Endothelial cell (in vitro differentiated cells): ENCODE measurements at regions not wholly inside any gene's neighbourhood (a gene's known extent, or its start where the extent isn't known, plus 50 kb on each side); places are given as distances from the start of the nearest gene placed in this dataset.
"Not testable (repeated sequence)": the region's sequence is repeated elsewhere in the genome, so short reads cannot be mapped to it uniquely, and the experiment has no call there.

Experiments
- DNase-seq: peaks from one replicate; pipeline ENCODE4 v3.0.0; 2021; ENCODE audit warnings: low spot score
- H3K27ac Mint-ChIP-seq: one replicate; pipeline ENCODE4 v1.8.0; 2021; ENCODE audit warnings: mixed read lengths, inconsistent platforms; ENCODE audit not compliant: unreplicated experiment
- H3K27me3 Mint-ChIP-seq: one replicate; pipeline ENCODE4 v1.8.0; 2021; ENCODE audit warnings: mild to moderate bottlenecking, moderate library complexity, mixed read lengths, inconsistent platforms; ENCODE audit not compliant: unreplicated experiment
- H3K36me3 Mint-ChIP-seq: one replicate; pipeline ENCODE4 v1.8.0; 2021; ENCODE audit warnings: mild to moderate bottlenecking, low read depth, mixed read lengths, inconsistent platforms; ENCODE audit not compliant: unreplicated experiment
- H3K4me1 Mint-ChIP-seq: one replicate; pipeline ENCODE4 v1.8.0; 2021; ENCODE audit warnings: mild to moderate bottlenecking, mixed read lengths, inconsistent platforms; ENCODE audit not compliant: unreplicated experiment
- H3K4me3 Mint-ChIP-seq: one replicate; pipeline ENCODE4 v1.8.0; 2021; ENCODE audit warnings: mild to moderate bottlenecking, mixed read lengths, inconsistent platforms; ENCODE audit not compliant: unreplicated experiment
- H3K9me3 Mint-ChIP-seq: one replicate; pipeline ENCODE4 v1.8.0; 2021; ENCODE audit warnings: mixed read lengths, inconsistent platforms; ENCODE audit not compliant: unreplicated experiment
- CTCF ChIP-seq: fragments of 200-600 bp; sonication (generic); IDR thresholded peaks from one replicate; pipeline ENCODE4 v1.5.0; 2021; ENCODE audit warnings: antibody characterized with exemption; ENCODE audit not compliant: unreplicated experiment

GRCh38 chr13:66152596-66152995 is 1077.5 kb downstream of the PCDH9 start:
- H3K4me1 Mint-ChIP-seq = no peaks in the 10 kb centered on the region
- no peaks in the 10 kb centered on the region for H3K9me3 Mint-ChIP-seq
- no peak overlapping the region for H3K4me3 Mint-ChIP-seq
- H3K36me3 Mint-ChIP-seq = no peaks in the 10 kb centered on the region
- H3K27me3 Mint-ChIP-seq = no peaks in the 10 kb centered on the region
- no peak for DNase-seq
- no peak for TF ChIP-seq CTCF
- no peak overlapping the region for H3K27ac Mint-ChIP-seq

DNA sequence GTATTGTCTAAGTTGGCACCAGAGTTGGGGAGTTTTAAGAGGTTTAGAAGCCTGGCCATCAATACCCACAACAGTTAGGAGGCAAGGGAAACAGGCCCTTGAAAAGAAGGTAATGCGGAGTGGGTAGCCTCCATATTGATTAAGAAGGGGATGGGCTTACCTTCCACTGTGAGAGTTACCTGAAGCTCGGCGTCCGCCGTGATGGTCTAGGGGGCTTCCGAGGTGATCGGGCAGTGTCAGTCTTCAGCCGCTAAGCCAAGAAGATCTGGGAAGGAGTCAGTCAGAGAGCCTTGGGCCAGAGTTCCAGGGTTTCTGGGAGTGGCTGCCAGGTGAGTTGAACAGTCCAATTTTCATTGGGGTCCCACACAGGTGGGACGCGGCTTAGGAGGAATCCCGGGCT is 1085.8 kb downstream of the PCDH9 start:
- H3K4me1 Mint-ChIP-seq, H3K9me3 Mint-ChIP-seq, H3K27ac Mint-ChIP-seq, H3K27me3 Mint-ChIP-seq, H3K36me3 Mint-ChIP-seq, H3K4me3 Mint-ChIP-seq, DNase-seq: not testable (repeated sequence)

GRCh38 chr13:66139701-66140100 is 1090.4 kb downstream of the PCDH9 start:
- Mint-ChIP-seq H3K27ac (no peak overlapping the region), H3K27me3 (no peaks in the 10 kb centered on the region), H3K4me1 (no peaks in the 10 kb centered on the region)

DNA sequence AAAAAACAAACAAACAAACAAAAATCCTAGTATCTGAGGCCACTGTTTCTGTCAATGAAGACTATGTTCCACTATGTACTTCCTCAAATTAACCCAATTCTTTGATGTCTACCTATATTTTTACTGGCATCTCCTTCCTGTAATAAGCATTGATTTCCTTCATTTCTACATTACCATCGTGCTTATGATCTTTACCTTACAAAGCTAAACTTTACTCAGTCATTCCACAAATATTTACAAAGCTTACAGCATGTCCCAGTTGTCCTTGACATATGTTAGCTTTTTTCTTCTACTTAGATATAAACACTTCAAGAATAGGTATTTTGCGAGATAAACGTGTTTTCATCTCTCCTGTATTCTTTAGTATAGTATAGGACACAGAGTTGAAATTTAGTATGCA is 1090.9 kb downstream of the PCDH9 start:
- no peak for TF ChIP-seq CTCF
- no peaks in the 10 kb centered on the region for H3K4me1 Mint-ChIP-seq
- no peaks in the 10 kb centered on the region for H3K9me3 Mint-ChIP-seq
- no peaks in the 10 kb centered on the region for H3K27me3 Mint-ChIP-seq
- no peak for DNase-seq
- no peaks in the 10 kb centered on the region for H3K36me3 Mint-ChIP-seq
- no peak overlapping the region for H3K27ac Mint-ChIP-seq
- no peak overlapping the region for H3K4me3 Mint-ChIP-seq

More at GRCh38 chr13:66139701-66140100, 1090.4 kb downstream of the PCDH9 start:
- TF ChIP-seq CTCF = no peak
- H3K4me3 Mint-ChIP-seq = no peak overlapping the region
- no peaks in the 10 kb centered on the region for H3K36me3 Mint-ChIP-seq
- DNase-seq = no peak
- H3K9me3 Mint-ChIP-seq = no peaks in the 10 kb centered on the region

DNA sequence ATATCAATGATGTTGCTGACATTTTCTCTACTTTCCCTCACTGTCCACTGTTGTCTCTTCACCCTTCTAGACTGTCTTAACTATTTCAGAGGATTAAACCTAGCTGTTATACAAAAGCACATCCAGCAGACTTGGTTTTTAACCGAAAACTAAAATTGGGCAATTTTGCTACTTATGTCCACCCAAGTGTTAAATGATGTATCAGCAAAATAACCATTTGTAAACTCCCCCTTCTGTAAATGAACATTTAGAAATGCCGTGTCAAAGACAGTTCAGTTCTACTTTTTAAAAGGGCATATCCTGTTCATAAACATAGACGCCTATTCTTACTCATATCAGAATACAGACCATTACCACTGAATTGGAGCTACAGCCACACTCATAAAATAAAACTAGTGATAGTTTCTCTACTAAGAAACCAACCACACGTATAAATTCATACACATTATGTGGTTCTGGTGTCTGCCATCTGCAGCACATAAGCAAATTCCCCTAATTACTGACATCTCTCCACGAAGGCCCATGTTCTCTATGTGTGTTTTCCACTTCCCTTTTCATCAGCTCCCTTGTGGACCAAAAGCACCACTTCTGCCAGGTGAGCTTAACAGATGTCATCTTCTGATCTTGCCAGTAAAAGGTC is 1091.8 kb downstream of the PCDH9 start:
- no peak for TF ChIP-seq CTCF
- no peak for DNase-seq
- Mint-ChIP-seq H3K4me1 (no peaks in the 10 kb centered on the region), H3K36me3 (no peaks in the 10 kb centered on the region), H3K27me3 (no peaks in the 10 kb centered on the region), H3K9me3 (no peaks in the 10 kb centered on the region), H3K4me3 (no peak overlapping the region), H3K27ac (no peak overlapping the region)
